H9 (cell line): ENCODE measurements at regions not wholly inside any gene's neighbourhood (a gene's known extent, or its start where the extent isn't known, plus 50 kb on each side); places are given as distances from the start of the nearest gene placed in this dataset.

Source experiments
- DNase-seq: peaks from one replicate; pipeline ENCODE4 v3.0.0-alpha.2; 2017
- H2AFZ ChIP-seq: one replicate; pipeline ENCODE4 v1.6.1; 2013; ENCODE audit warnings: mild to moderate bottlenecking, low read length, control low read depth, moderate library complexity
- H2AK5ac ChIP-seq: 2 replicates; pipeline ENCODE4 v1.6.1; 2013; ENCODE audit warnings: low read length, control low read depth, mixed read lengths; ENCODE audit not compliant: insufficient read length
- H2BK120ac ChIP-seq: one replicate; pipeline ENCODE4 v1.6.1; 2013; ENCODE audit warnings: low read depth, mild to moderate bottlenecking, low read length, control low read depth, inconsistent platforms; ENCODE audit not compliant: poor library complexity, severe bottlenecking
- H2BK12ac ChIP-seq: 2 replicates; pipeline ENCODE4 v1.6.1; 2013; ENCODE audit warnings: low read length, control low read depth, mixed read lengths, low read depth; ENCODE audit not compliant: insufficient read length
- H2BK15ac ChIP-seq: 2 replicates; pipeline ENCODE4 v1.6.1; 2013; ENCODE audit warnings: low read depth, low read length, control low read depth
- H2BK20ac ChIP-seq: one replicate; pipeline ENCODE4 v1.6.1; 2013; ENCODE audit warnings: low read depth, mild to moderate bottlenecking, low read length, control low read depth, inconsistent platforms; ENCODE audit not compliant: poor library complexity, severe bottlenecking
- H2BK5ac ChIP-seq: 2 replicates; pipeline ENCODE4 v1.6.1; 2013; ENCODE audit warnings: low read length, control low read depth, mixed read lengths; ENCODE audit not compliant: insufficient read length
- H3K14ac ChIP-seq: 2 replicates; pipeline ENCODE4 v1.6.1; 2013; ENCODE audit warnings: low read length, control low read depth; ENCODE audit not compliant: insufficient read depth
- H3K18ac ChIP-seq: 2 replicates; pipeline ENCODE4 v1.6.1; 2013; ENCODE audit warnings: low read depth, mild to moderate bottlenecking, mixed read lengths, low read length, control low read depth; ENCODE audit not compliant: insufficient read length
- H3K23ac ChIP-seq: 2 replicates; pipeline ENCODE4 v1.6.1; 2013; ENCODE audit warnings: low read length, control low read depth, mixed read lengths, low read depth; ENCODE audit not compliant: insufficient read length
- H3K23me2 ChIP-seq: 2 replicates; pipeline ENCODE4 v1.6.1; 2013; ENCODE audit warnings: low read depth, mild to moderate bottlenecking, mixed read lengths, low read length, control low read depth; ENCODE audit not compliant: insufficient read length, poor library complexity, severe bottlenecking
- H3K27ac ChIP-seq: 2 replicates; pipeline ENCODE4 v1.5.1; 2013; ENCODE audit warnings: low read length, control low read depth, mixed read lengths, low read depth; ENCODE audit not compliant: insufficient read length
- H3K27me3 ChIP-seq: 2 replicates; pipeline ENCODE4 v1.6.1; 2013; ENCODE audit warnings: low read length, control low read depth, inconsistent platforms; ENCODE audit not compliant: insufficient read depth
- H3K4ac ChIP-seq: 2 replicates; pipeline ENCODE4 v1.6.1; 2013; ENCODE audit warnings: low read depth, mild to moderate bottlenecking, control low read depth, inconsistent platforms, low read length, moderate library complexity
- H3K4me1 ChIP-seq: 2 replicates; pipeline ENCODE4 v1.6.1; 2013; ENCODE audit warnings: low read length, control low read depth, inconsistent platforms; ENCODE audit not compliant: insufficient read depth
- H3K4me2 ChIP-seq: 2 replicates; pipeline ENCODE4 v1.6.1; 2013; ENCODE audit warnings: low read length, control low read depth, mixed read lengths; ENCODE audit not compliant: insufficient read length, insufficient read depth
- H3K56ac ChIP-seq: 2 replicates; pipeline ENCODE4 v1.6.1; 2013; ENCODE audit warnings: low read depth, mild to moderate bottlenecking, mixed read lengths, low read length, control low read depth; ENCODE audit not compliant: insufficient read length
- H3K79me1 ChIP-seq: 2 replicates; pipeline ENCODE4 v1.6.1; 2013; ENCODE audit warnings: low read depth, mild to moderate bottlenecking, moderate library complexity, low read length, control low read depth, inconsistent platforms; ENCODE audit not compliant: insufficient read depth, poor library complexity, severe bottlenecking
- H3K79me2 ChIP-seq: 2 replicates; pipeline ENCODE4 v1.6.1; 2013; ENCODE audit warnings: low read length, control low read depth, inconsistent platforms; ENCODE audit not compliant: insufficient read depth
- H3K9ac ChIP-seq: 2 replicates; pipeline ENCODE4 v1.6.1; 2013; ENCODE audit warnings: low read length, control low read depth, mixed read lengths; ENCODE audit not compliant: insufficient read length; ENCODE audit errors: extremely low read depth
- H3K9me3 ChIP-seq: one replicate; pipeline ENCODE4 v1.6.1; 2013; ENCODE audit warnings: low read depth, low read length, inconsistent platforms; ENCODE audit not compliant: control insufficient read depth
- H3T11ph ChIP-seq: one replicate; pipeline ENCODE4 v1.6.1; 2013; ENCODE audit warnings: mild to moderate bottlenecking, low read length, control low read depth, inconsistent platforms
- H4K20me1 ChIP-seq: one replicate; pipeline ENCODE4 v1.6.1; 2013; ENCODE audit not compliant: control insufficient read depth, insufficient read length, insufficient read depth
- H4K5ac ChIP-seq: 2 replicates; pipeline ENCODE4 v1.6.1; 2013; ENCODE audit warnings: low read depth, mild to moderate bottlenecking, mixed read lengths, low read length, control low read depth; ENCODE audit not compliant: insufficient read length
- H4K8ac ChIP-seq: replicated peaks from 2 replicates; pipeline ENCODE4 v1.6.1; 2013; ENCODE audit warnings: low read length, control low read depth, mixed read lengths, low read depth; ENCODE audit not compliant: insufficient read length
- H4K91ac ChIP-seq: 2 replicates; pipeline ENCODE4 v1.6.1; 2013; ENCODE audit warnings: low read depth, mild to moderate bottlenecking, moderate library complexity, mixed read lengths, low read length, control low read depth; ENCODE audit not compliant: insufficient read length
- H3K27ac Mint-ChIP-seq, 3 experiments: 2 replicates in 2 of 3; 3 replicates in 1 of 3; pipeline ENCODE4 v1.8.0; 2020 to 2021; ENCODE audit warnings: mixed read lengths in 3 of 3, mild to moderate bottlenecking in 1 of 3, moderate library complexity in 1 of 3
- H3K27me3 Mint-ChIP-seq: 2 replicates; pipeline ENCODE4 v1.8.0; 2021; ENCODE audit warnings: low read depth, mild to moderate bottlenecking, moderate library complexity, mixed read lengths
- H3K36me3 Mint-ChIP-seq, 3 experiments: 2 replicates in 2 of 3; 3 replicates in 1 of 3; pipeline ENCODE4 v1.8.0; 2020 to 2021; ENCODE audit warnings: low read depth in 3 of 3, mixed read lengths in 3 of 3; ENCODE audit not compliant: insufficient read depth in 1 of 3
- H3K4me1 Mint-ChIP-seq, 2 experiments: 2 replicates each; pipeline ENCODE4 v1.8.0; 2020; ENCODE audit warnings: mixed read lengths in 2 of 2
- H3K4me3 Mint-ChIP-seq, 2 experiments: 2 replicates in 1 of 2; 3 replicates in 1 of 2; pipeline ENCODE4 v1.8.0; 2020 to 2021; ENCODE audit warnings: mild to moderate bottlenecking in 2 of 2, mixed read lengths in 2 of 2, moderate library complexity in 1 of 2
- H3K9me3 Mint-ChIP-seq, 2 experiments: 2 replicates in 1 of 2; 3 replicates in 1 of 2; pipeline ENCODE4 v1.8.0; 2020; ENCODE audit warnings: mild to moderate bottlenecking in 2 of 2, mixed read lengths in 2 of 2, moderate library complexity in 1 of 2
- WGBS: extraction: QIAGEN DNeasy Blood & Tissue Kit; methylation state at CpG from one replicate; pipeline ENCODE4 v1.1.7; 2013; ENCODE audit warnings: missing lambda C conversion rate, low lambda C conversion rate, mixed read lengths; ENCODE audit not compliant: insufficient read length; ENCODE audit errors: extremely low coverage; 5-methylcytosine and 5-hydroxymethylcytosine counted together
- TF ChIP-seq, protein P1 (sequence below): fragments of 200-600 bp; sonication (generic); conservative IDR thresholded peaks from 3 replicates; pipeline ENCODE4 v1.8.0; 2021; ENCODE audit warnings: antibody characterized with exemption, mild to moderate bottlenecking

DNA sequence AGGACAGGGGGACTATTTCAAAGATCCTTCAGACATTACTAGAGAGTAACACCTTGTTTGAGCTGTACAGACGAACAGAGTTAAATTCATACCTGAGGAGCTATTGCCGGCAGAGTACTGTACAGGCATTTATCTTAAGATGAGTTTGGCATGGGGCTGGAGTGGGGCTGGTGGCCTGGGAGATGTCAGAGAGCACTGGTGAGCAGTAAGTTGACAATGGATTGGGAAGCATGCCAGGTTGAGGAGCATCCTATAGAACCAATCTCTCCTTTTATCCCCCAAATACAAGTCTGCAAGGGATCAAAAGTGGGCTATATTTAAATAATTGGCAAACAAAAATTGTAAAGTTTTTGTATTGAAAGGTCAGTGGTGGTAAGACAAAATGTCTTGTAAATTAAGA lies 58.6 kb downstream of the ADCYAP1 start:
- Mint-ChIP-seq H3K36me3 (peaks cover 0 to 10% (median 5%) of the 10 kb centered on the region in 3 experiments; a peak in 3 of 7 replicates), H3K4me1 (peaks cover 5 to 9% of the 10 kb centered on the region in 2 experiments), H3K27ac (no peak overlapping the region), H3K4me3 (no peak overlapping the region), H3K9me3 (peaks cover 4 to 8% of the 10 kb centered on the region in 2 experiments; a peak in 3 of 5 replicates), H3K27me3 (peaks cover 19% of the 10 kb centered on the region)
- Histone ChIP-seq H3K4me1 (no peaks in the 10 kb centered on the region), H3K56ac (no peak overlapping the region), H2BK5ac (no peak overlapping the region), H4K5ac (no peak overlapping the region), H4K8ac (no peak overlapping the region), H4K91ac (no peak overlapping the region), H3K9me3 (no peaks in the 10 kb centered on the region), H2BK15ac (no peak overlapping the region), H3K18ac (no peak overlapping the region), H3K79me1 (no peaks in the 10 kb centered on the region), H3K79me2 (no peaks in the 10 kb centered on the region), H3T11ph (no peak overlapping the region), H2BK120ac (no peak overlapping the region), H2AK5ac (no peak overlapping the region), H2BK12ac (no peak overlapping the region), H3K27me3 (no peaks in the 10 kb centered on the region), H4K20me1 (peaks cover 3% of the 10 kb centered on the region), H3K23me2 (no peaks in the 10 kb centered on the region), H2AFZ (no peak overlapping the region), H3K23ac (no peak overlapping the region), H3K4me2 (no peak overlapping the region), H3K4ac (no peak overlapping the region), H3K14ac (no peak overlapping the region), H3K9ac (no peak overlapping the region), H3K27ac (no peak overlapping the region), H2BK20ac (no peak overlapping the region)
- no peak for DNase-seq
- no CpG with 5 or more reads among the region's 2 CpGs for WGBS
- TF ChIP-seq, protein P1, sequence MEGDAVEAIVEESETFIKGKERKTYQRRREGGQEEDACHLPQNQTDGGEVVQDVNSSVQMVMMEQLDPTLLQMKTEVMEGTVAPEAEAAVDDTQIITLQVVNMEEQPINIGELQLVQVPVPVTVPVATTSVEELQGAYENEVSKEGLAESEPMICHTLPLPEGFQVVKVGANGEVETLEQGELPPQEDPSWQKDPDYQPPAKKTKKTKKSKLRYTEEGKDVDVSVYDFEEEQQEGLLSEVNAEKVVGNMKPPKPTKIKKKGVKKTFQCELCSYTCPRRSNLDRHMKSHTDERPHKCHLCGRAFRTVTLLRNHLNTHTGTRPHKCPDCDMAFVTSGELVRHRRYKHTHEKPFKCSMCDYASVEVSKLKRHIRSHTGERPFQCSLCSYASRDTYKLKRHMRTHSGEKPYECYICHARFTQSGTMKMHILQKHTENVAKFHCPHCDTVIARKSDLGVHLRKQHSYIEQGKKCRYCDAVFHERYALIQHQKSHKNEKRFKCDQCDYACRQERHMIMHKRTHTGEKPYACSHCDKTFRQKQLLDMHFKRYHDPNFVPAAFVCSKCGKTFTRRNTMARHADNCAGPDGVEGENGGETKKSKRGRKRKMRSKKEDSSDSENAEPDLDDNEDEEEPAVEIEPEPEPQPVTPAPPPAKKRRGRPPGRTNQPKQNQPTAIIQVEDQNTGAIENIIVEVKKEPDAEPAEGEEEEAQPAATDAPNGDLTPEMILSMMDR = no peak
